GM20000 (cell line): ENCODE measurements at regions not wholly inside any gene's neighbourhood (a gene's known extent, or its start where the extent isn't known, plus 50 kb on each side); places are given as distances from the start of the nearest gene placed in this dataset.

Experiments
- DNase-seq: peaks from one replicate; pipeline ENCODE4 v3.0.0; 2012; ENCODE audit warnings: low spot score
- CTCF ChIP-seq: IDR thresholded peaks from 2 replicates; pipeline ENCODE4 v1.5.1; 2012; ENCODE audit warnings: mild to moderate bottlenecking, control low read depth; ENCODE audit errors: extremely low read depth, missing control alignments

- no peak for DNase-seq
- TF ChIP-seq CTCF: no peak
These were observed 969.6 kb upstream of the GJE1 start for GRCh38 chr6:141163107-141163506.

GRCh38 chr6:141158740-141159139, 974.0 kb upstream of the GJE1 start:
- TF ChIP-seq CTCF: no peak
- no peak for DNase-seq

- no peak for DNase-seq
- TF ChIP-seq CTCF: no peak
These were observed 979.2 kb upstream of the GJE1 start for GRCh38 chr6:141153563-141153962.

DNA sequence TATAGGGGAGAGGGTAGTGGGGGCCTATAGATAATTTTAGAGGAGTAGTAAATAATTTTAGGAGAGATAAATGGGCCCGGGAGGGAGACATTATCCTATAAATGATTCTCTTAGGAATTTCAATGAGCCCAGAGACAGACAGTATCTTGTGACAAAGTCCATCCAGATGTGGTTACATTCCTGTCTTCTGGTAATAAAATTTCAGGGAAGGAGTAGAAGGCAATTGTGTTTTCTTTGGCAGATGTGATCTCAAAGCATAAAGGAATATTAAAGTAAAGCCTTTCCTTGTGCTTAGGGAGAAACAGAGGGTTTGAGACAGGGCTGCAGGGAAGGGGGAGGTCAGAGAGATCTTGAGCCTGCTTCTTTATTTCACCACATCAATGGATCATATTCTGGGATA, 979.8 kb upstream of the GJE1 start:
- DNase-seq: no peak
- TF ChIP-seq CTCF: no peak

DNA sequence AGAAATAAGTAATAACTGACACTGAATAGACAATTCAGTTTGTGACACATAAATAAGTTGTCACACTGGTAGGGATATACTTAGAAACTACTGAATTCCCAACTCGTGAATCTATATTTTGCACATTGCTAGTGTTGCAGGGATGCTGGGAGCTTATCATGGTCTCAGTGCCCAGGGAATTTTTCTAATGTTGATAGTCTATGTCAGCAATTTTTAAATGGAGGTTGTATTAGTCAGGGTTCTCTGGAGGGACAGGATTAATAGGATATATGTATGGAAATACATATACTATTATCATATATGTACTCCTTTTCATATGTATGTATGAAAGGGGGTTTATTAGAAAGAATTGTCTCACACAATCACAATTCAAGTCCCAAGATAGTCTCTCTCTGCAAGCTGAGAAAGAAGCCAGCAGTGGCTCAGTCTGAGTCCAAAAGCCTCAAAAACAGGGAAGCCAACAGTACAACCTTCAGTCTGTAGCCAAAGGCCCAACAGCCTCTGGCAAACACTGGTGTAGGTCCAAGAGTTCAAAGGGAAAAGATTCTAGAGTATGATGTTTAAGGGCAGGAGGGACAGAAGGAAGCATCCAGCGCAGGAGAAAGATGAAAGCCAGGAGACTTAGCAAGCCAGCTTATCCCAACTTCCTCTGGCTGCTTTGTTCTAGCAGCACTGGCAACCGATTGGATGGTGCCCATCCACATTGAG, 980.9 kb upstream of the GJE1 start:
- no peak for TF ChIP-seq CTCF
- DNase-seq: no peak

DNA sequence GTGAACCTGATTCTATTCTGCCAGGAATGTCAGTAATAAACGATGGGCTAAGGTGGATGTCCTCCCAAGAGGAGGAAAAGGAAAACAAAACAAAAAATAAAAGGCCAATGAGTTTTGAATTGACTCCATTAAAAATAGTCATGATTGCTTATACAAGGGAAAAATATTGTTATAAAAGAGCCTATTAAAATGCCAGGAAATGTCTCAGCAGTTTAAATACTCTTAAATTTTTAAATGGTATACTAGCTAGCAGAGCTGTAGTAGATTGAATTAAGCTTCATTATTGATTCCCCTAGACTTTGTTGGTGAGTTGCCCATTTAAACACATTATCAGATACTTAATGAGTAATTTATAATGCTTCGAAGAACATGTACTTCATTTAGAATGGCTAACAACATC, 990.9 kb upstream of the GJE1 start:
- no peak for DNase-seq
- no peak for TF ChIP-seq CTCF

DNA sequence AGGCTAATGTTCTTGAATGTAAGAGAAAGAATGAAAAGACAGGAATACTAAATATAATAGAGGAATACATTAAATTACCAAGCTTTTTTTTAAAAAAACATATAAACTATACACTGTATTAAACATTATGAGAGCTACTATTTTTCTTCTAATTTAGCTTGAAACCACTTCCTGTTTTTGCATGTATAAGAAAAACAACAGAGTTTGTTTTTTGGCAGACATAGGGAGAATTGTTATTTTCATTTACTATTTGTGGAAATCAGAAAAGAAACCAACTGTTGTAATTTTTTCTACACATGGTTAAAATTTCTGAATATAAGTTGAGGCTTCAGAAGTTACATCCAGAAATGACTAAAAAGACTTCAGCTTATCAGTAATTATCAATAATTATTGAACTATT, 991.8 kb upstream of the GJE1 start:
- TF ChIP-seq CTCF: no peak
- no peak for DNase-seq
